K562 (cell line): ENCODE measurements at regions not wholly inside any gene's neighbourhood (a gene's known extent, or its start where the extent isn't known, plus 50 kb on each side); places are given as distances from the start of the nearest gene placed in this dataset.

Experiments used
- CTCF ChIP-seq, 3 experiments: IDR thresholded peaks in 2 of 3; conservative IDR thresholded peaks in 1 of 3; 2 replicates each; pipeline ENCODE4 v1.5.1; 2011 to 2012; ENCODE audit warnings: low read length in 3 of 3, mild to moderate bottlenecking in 3 of 3, control low read depth in 2 of 3, improper control_type of control experiment in 1 of 3, inconsistent platforms in 1 of 3, low read depth in 1 of 3, mixed read lengths in 1 of 3, moderate library complexity in 1 of 3; ENCODE audit not compliant: insufficient read depth in 2 of 3
- FOXK2 ChIP-seq, 2 experiments: fragments of 450-650 bp; IDR thresholded peaks in 1 of 2; conservative IDR thresholded peaks in 1 of 2; 2 replicates each; pipeline ENCODE4 v1.6.1; 2016; ENCODE audit warnings: low read depth in 2 of 2, mild to moderate bottlenecking in 1 of 2
- L3MBTL2 ChIP-seq: fragments of 450-650 bp; IDR thresholded peaks from 2 replicates; pipeline ENCODE4 v1.6.1; 2016; ENCODE audit warnings: mild to moderate bottlenecking, moderate library complexity
- PHF8 ChIP-seq: fragments of 200-600 bp; sonication (generic); IDR thresholded peaks from 2 replicates; pipeline ENCODE4 v1.6.1; 2012; ENCODE audit warnings: mixed run types, mild to moderate bottlenecking, inconsistent platforms, low read length, moderate library complexity, borderline replicate concordance
- TF ChIP-seq, protein P1 (sequence below): fragments of 250-450 bp; sonication (Bioruptor Pico); IDR thresholded peaks from 2 replicates; pipeline ENCODE4 v1.5.0; 2021
- TF ChIP-seq, protein P2 (sequence below), 2 experiments: fragments of 450-650 bp in 1 of 2; IDR thresholded peaks; 2 replicates each; pipeline ENCODE4 v1.6.1; 2011 to 2017; ENCODE audit warnings: low read depth in 2 of 2, antibody characterized with exemption in 1 of 2, borderline replicate concordance in 1 of 2, low read length in 1 of 2, mild to moderate bottlenecking in 1 of 2, mixed read lengths in 1 of 2; ENCODE audit not compliant: control insufficient read depth in 1 of 2
- TF ChIP-seq, protein P3 (sequence below): fragments of 450-650 bp; formaldehyde crosslinking; IDR thresholded peaks from 2 replicates; pipeline ENCODE4 v1.4.0; 2020; ENCODE audit warnings: mild to moderate bottlenecking, mixed read lengths
- TF ChIP-seq, protein P4 (sequence below): fragments of 250-450 bp; sonication (Bioruptor Pico); IDR thresholded peaks from 2 replicates; pipeline ENCODE4 v1.5.0; 2020; ENCODE audit warnings: mild to moderate bottlenecking, borderline replicate concordance

DNA sequence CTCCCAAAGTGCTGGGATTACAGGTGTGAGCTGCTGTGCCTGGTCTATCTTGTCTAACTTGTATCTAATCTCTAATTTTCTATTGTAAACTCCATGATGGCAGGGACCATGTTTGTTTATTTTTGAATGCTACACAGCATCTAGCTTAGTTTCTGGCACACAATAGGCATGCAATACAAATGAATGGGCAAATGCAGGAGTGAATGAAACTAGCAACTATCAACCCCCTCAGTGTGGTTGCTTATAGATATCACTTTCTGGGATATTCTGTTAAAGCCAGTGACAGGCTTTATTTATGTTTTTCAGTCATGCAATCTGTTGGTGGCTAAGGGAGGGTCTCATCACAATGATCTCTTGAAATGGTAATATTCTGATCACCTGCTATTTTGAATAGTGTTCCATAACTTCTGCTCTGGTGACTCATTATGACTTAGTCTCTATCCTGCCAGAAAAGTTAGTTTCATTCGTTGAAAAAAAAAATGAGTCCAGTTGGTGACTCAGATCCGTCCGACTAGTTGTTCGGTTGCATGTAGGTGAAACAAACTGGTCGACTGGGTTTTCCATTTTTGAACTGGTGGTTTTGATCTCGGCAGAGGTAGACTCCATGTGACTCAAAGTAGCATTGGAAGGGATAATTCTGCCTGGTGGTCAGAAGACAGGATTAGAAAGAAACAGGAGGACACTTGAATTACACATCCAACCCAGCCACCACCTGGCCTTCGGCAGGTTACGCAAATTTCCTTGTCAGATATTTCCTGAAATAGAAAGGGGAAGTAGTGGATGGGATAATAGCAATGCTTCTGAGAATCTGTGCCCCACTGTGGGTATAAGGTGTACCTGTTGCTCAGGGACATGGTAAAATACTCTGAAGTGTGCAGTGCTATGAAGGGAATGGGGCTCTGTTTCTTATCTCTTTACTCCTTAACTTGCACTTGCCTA is 76.8 kb downstream of the GATA3 start:
- TF ChIP-seq, protein P1, sequence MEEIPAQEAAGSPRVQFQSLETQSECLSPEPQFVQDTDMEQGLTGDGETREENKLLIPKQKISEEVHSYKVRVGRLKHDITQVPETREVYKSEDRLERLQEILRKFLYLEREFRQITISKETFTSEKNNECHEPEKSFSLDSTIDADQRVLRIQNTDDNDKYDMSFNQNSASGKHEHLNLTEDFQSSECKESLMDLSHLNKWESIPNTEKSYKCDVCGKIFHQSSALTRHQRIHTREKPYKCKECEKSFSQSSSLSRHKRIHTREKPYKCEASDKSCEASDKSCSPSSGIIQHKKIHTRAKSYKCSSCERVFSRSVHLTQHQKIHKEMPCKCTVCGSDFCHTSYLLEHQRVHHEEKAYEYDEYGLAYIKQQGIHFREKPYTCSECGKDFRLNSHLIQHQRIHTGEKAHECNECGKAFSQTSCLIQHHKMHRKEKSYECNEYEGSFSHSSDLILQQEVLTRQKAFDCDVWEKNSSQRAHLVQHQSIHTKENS (CRISPR knock-in tag): no peak
- TF ChIP-seq, protein P2, sequence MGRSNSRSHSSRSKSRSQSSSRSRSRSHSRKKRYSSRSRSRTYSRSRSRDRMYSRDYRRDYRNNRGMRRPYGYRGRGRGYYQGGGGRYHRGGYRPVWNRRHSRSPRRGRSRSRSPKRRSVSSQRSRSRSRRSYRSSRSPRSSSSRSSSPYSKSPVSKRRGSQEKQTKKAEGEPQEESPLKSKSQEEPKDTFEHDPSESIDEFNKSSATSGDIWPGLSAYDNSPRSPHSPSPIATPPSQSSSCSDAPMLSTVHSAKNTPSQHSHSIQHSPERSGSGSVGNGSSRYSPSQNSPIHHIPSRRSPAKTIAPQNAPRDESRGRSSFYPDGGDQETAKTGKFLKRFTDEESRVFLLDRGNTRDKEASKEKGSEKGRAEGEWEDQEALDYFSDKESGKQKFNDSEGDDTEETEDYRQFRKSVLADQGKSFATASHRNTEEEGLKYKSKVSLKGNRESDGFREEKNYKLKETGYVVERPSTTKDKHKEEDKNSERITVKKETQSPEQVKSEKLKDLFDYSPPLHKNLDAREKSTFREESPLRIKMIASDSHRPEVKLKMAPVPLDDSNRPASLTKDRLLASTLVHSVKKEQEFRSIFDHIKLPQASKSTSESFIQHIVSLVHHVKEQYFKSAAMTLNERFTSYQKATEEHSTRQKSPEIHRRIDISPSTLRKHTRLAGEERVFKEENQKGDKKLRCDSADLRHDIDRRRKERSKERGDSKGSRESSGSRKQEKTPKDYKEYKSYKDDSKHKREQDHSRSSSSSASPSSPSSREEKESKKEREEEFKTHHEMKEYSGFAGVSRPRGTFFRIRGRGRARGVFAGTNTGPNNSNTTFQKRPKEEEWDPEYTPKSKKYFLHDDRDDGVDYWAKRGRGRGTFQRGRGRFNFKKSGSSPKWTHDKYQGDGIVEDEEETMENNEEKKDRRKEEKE (IDR thresholded peaks at IDR 0.05; ENCODE audit: borderline replicate concordance in 1 of 2, control insufficient read depth in 1 of 2, low read depth in 2 of 2, low read length in 1 of 2): no peak
- TF ChIP-seq, protein P3, sequence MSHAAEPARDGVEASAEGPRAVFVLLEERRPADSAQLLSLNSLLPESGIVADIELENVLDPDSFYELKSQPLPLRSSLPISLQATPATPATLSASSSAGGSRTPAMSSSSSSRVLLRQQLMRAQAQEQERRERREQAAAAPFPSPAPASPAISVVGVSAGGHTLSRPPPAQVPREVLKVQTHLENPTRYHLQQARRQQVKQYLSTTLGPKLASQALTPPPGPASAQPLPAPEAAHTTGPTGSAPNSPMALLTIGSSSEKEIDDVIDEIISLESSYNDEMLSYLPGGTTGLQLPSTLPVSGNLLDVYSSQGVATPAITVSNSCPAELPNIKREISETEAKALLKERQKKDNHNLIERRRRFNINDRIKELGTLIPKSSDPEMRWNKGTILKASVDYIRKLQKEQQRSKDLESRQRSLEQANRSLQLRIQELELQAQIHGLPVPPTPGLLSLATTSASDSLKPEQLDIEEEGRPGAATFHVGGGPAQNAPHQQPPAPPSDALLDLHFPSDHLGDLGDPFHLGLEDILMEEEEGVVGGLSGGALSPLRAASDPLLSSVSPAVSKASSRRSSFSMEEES: no peak
- TF ChIP-seq PHF8: no peak
- TF ChIP-seq, protein P4, sequence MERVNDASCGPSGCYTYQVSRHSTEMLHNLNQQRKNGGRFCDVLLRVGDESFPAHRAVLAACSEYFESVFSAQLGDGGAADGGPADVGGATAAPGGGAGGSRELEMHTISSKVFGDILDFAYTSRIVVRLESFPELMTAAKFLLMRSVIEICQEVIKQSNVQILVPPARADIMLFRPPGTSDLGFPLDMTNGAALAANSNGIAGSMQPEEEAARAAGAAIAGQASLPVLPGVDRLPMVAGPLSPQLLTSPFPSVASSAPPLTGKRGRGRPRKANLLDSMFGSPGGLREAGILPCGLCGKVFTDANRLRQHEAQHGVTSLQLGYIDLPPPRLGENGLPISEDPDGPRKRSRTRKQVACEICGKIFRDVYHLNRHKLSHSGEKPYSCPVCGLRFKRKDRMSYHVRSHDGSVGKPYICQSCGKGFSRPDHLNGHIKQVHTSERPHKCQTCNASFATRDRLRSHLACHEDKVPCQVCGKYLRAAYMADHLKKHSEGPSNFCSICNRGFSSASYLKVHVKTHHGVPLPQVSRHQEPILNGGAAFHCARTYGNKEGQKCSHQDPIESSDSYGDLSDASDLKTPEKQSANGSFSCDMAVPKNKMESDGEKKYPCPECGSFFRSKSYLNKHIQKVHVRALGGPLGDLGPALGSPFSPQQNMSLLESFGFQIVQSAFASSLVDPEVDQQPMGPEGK (CRISPR knock-in tag): no peak
- no peak for TF ChIP-seq CTCF (IDR thresholded peaks at IDR 0.05 in 2 of 3, conservative IDR thresholded peaks at IDR 0.05 in 1 of 3; ENCODE audit: insufficient read depth in 2 of 3, low read depth in 1 of 3, low read length in 3 of 3)
- no peak for TF ChIP-seq L3MBTL2
- no peak for TF ChIP-seq FOXK2 (conservative IDR thresholded peaks at IDR 0.05 in 1 of 2, IDR thresholded peaks at IDR 0.05 in 1 of 2; ENCODE audit: low read depth in 2 of 2)
